SU-DHL-6 (cell line): ENCODE measurements at regions not wholly inside any gene's neighbourhood (a gene's known extent, or its start where the extent isn't known, plus 50 kb on each side); places are given as distances from the start of the nearest gene placed in this dataset.

Experiments
- H2AFZ ChIP-seq: fragments of 200-600 bp; sonication (generic); 2 replicates; pipeline ENCODE4 v1.6.1; 2014; ENCODE audit warnings: low read depth, mild to moderate bottlenecking, moderate library complexity, mixed read lengths, antibody characterized with exemption, low read length; ENCODE audit not compliant: severe bottlenecking
- H3F3A ChIP-seq: fragments of 200-600 bp; shearing (Covaris generic); 2 replicates; pipeline ENCODE4 v1.6.0; 2016; ENCODE audit warnings: antibody characterized with exemption, mild to moderate bottlenecking; ENCODE audit not compliant: insufficient read depth
- H3K27ac ChIP-seq: fragments of 200-600 bp; sonication (generic); 2 replicates; pipeline ENCODE4 v1.5.1; 2016; ENCODE audit warnings: low read depth, mild to moderate bottlenecking, low read length, moderate library complexity, mixed read lengths
- H3K27me3 ChIP-seq: fragments of 200-600 bp; sonication (generic), shearing (Covaris generic); 2 replicates; pipeline ENCODE4 v1.6.0; 2014; ENCODE audit warnings: mild to moderate bottlenecking, low read length
- H3K36me3 ChIP-seq: fragments of 200-600 bp; sonication (generic); 2 replicates; pipeline ENCODE4 v1.6.1; 2014; ENCODE audit warnings: mild to moderate bottlenecking, low read length, mixed read lengths
- H3K4me2 ChIP-seq: fragments of 300-600, 200-600 bp; shearing (Covaris generic), sonication (generic); 2 replicates; pipeline ENCODE4 v1.6.0; 2014; ENCODE audit warnings: low read length, low read depth, mild to moderate bottlenecking; ENCODE audit not compliant: poor library complexity, severe bottlenecking
- H3K4me3 ChIP-seq: fragments of 200-600 bp; sonication (generic); 2 replicates; pipeline ENCODE4 v1.5.1; 2014; ENCODE audit warnings: antibody characterized with exemption, low read length, mild to moderate bottlenecking, mixed read lengths; ENCODE audit not compliant: insufficient read depth, poor library complexity, severe bottlenecking
- H3K79me2 ChIP-seq: fragments of 200-600 bp; sonication (generic); 2 replicates; pipeline ENCODE4 v1.6.1; 2014; ENCODE audit warnings: mild to moderate bottlenecking, low read length, moderate library complexity; ENCODE audit not compliant: insufficient read depth
- H3K9ac ChIP-seq: fragments of 200-600 bp; sonication (generic); 2 replicates; pipeline ENCODE4 v1.7.0; 2014; ENCODE audit warnings: mild to moderate bottlenecking, low read length
- H3K9me2 ChIP-seq: fragments of 200-600 bp; sonication (generic); replicated peaks from 2 replicates; pipeline ENCODE4 v1.6.1; 2014; ENCODE audit warnings: low read length; ENCODE audit not compliant: insufficient read depth
- H3K9me3 ChIP-seq: fragments of 200-600 bp; sonication (generic); 2 replicates; pipeline ENCODE4 v1.6.1; 2014; ENCODE audit warnings: low read length, mixed read lengths; ENCODE audit not compliant: insufficient read depth
- H4K20me1 ChIP-seq: fragments of 200-600 bp; sonication (generic); 2 replicates; pipeline ENCODE4 v1.6.1; 2014; ENCODE audit warnings: low read depth, mild to moderate bottlenecking, antibody characterized with exemption, low read length, moderate library complexity, mixed read lengths
- CTCF ChIP-seq: fragments of 200-600 bp; sonication (generic); IDR thresholded peaks from one replicate; pipeline ENCODE4 v1.5.1; 2017; ENCODE audit warnings: antibody characterized with exemption, mild to moderate bottlenecking, low read length, moderate library complexity; ENCODE audit not compliant: insufficient read depth, poor library complexity, severe bottlenecking
- EZH2phosphoT487 ChIP-seq: fragments of 200-600 bp; sonication (generic), shearing (Covaris generic); conservative IDR thresholded peaks from 2 replicates; pipeline ENCODE4 v1.6.1; 2018; ENCODE audit warnings: mild to moderate bottlenecking, antibody characterized with exemption, low read length, moderate library complexity, mixed read lengths

- Histone ChIP-seq H3K27me3 (no peaks in the 10 kb centered on the region), H3K4me2 (no peak overlapping the region), H4K20me1 (no peaks in the 10 kb centered on the region), H2AFZ (no peak overlapping the region), H3K27ac (no peak overlapping the region), H3F3A (no peaks in the 10 kb centered on the region), H3K36me3 (no peaks in the 10 kb centered on the region), H3K9me3 (no peaks in the 10 kb centered on the region), H3K9me2 (no peaks in the 10 kb centered on the region), H3K4me3 (no peak overlapping the region), H3K9ac (no peak overlapping the region), H3K79me2 (no peaks in the 10 kb centered on the region)
- TF ChIP-seq EZH2phosphoT487, result no peak
- TF ChIP-seq CTCF, result no peak
Observed at GRCh38 chr1:30377230-30378002, 346.0 kb downstream of the MATN1 start.

- H3K9ac ChIP-seq, result no peak overlapping the region
- H3K27ac ChIP-seq, result no peak overlapping the region
- TF ChIP-seq EZH2phosphoT487 (no peak), CTCF (no peak)
- H2AFZ ChIP-seq, result no peak overlapping the region
- H4K20me1 ChIP-seq, result no peaks in the 10 kb centered on the region
- H3K36me3 ChIP-seq, result no peaks in the 10 kb centered on the region
- H3K9me3 ChIP-seq, result no peaks in the 10 kb centered on the region
- H3K9me2 ChIP-seq, result no peaks in the 10 kb centered on the region
- no peaks in the 10 kb centered on the region for H3K27me3 ChIP-seq
- no peak overlapping the region for H3K4me3 ChIP-seq
- H3F3A ChIP-seq, result no peaks in the 10 kb centered on the region
- no peak overlapping the region for H3K4me2 ChIP-seq
- H3K79me2 ChIP-seq, result no peaks in the 10 kb centered on the region
Observed at GRCh38 chr1:30376054-30376697, 347.2 kb downstream of the MATN1 start.

GRCh38 chr1:30375156-30375555, 348.2 kb downstream of the MATN1 start:
- no peak overlapping the region for H3K27ac ChIP-seq
- H3K36me3 ChIP-seq, result no peaks in the 10 kb centered on the region
- no peaks in the 10 kb centered on the region for H3K9me2 ChIP-seq
- no peaks in the 10 kb centered on the region for H3K79me2 ChIP-seq
- no peaks in the 10 kb centered on the region for H3F3A ChIP-seq
- H3K4me3 ChIP-seq, result no peak overlapping the region
- H3K9me3 ChIP-seq, result no peaks in the 10 kb centered on the region
- no peak overlapping the region for H3K9ac ChIP-seq
- no peak overlapping the region for H2AFZ ChIP-seq
- no peaks in the 10 kb centered on the region for H3K27me3 ChIP-seq
- no peaks in the 10 kb centered on the region for H4K20me1 ChIP-seq
- H3K4me2 ChIP-seq, result no peak overlapping the region
- TF ChIP-seq CTCF (no peak), EZH2phosphoT487 (no peak)
